DMS 273 (cell line): ENCODE measurements at regions not wholly inside any gene's neighbourhood (a gene's known extent, or its start where the extent isn't known, plus 50 kb on each side); places are given as distances from the start of the nearest gene placed in this dataset.
A peak's percentile ranks its signal among the peaks of the same experiment; 100 is the strongest.

ENCODE experiments used
- DNase-seq: peaks from one replicate; lab custom pipeline; 2025; ENCODE audit not compliant: unreplicated experiment; lab: John Stamatoyannopoulos, UW

- DNase-seq, result no peak
Observed at GRCh38 chr7:1372671-1373379, 86.4 kb downstream of the MICALL2 start.

DNA sequence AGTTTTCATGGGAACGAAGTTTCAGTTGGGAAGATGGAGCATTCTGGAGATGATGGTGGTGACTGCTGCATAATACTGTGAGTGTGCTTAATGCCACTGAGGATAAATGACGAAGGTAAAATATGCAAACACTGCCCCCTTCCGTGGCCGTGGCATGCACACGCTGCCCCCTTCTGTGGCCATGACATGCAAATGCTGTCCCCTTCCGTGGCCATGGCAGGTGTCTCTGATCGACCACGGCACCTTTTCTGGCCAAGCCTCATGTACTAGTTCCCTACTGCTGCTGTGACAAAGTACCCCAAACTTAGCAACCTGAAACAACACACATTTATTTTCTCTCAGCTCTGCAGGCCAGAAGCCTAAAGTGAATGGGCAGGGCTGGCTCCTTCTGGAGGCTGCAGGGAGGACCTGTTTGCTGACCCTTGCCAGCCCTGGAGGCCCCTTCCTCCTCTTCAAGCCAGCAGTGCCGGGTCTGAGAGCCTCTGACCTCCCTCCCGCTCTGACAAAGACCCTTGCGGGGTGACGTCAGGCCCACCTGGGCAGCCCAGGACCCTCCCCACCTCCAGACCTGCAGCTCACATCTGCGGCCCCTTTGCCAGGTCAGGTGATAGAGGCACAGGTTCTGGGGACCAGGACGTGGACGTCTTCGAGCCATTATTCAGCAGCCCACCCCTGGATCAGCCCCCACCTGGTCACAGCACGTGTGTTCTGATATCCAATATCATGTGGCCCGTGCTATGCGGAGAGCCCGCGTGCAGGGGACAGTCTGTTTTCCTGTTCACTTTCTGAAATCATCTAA is 82.0 kb downstream of the MICALL2 start:
- peak; percentile 51 for DNase-seq

DNA sequence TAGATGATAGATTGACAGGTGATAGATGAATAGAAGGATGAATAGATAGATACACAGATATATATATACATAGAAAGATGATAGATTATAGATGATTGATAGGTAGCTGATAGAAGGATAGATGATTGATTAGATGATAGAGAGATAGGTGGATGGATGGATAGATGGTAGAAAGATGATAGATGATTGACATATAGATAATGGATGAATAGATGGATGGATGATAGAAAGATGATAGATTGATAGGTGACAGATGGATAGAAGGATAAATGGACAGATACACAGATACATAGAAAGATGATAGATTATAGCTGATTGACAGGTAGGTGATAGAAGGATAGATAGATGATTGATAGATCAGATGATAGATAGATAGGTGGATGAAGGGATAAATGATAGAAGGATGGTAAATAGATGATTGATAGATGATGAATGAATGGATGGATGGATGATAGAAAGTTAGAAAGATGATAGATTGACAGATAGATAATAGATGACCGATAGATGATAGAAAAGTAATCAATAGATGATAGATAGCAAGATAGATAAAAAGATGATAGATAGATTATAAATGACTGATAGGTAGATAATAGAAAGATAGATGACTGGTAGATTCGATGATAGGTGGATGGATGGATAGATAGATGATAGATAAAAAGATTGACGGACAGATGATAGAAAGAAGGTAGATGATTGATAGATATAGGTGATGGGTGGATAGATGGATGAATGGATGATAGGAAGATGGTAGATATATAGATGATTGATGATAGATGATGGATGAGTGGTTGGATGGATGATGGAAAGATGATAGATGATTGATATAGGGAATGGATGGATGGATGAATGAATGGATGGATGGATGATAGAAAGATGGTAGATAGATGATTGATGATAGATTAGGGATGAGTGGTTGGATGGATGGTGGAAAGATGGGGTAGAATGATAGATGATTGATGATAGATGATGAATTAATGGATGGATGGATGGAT is 80.4 kb downstream of the MICALL2 start:
- DNase-seq, result no peak

- no peak for DNase-seq
Observed at GRCh38 chr7:1380231-1380815, 78.9 kb downstream of the MICALL2 start.

DNA sequence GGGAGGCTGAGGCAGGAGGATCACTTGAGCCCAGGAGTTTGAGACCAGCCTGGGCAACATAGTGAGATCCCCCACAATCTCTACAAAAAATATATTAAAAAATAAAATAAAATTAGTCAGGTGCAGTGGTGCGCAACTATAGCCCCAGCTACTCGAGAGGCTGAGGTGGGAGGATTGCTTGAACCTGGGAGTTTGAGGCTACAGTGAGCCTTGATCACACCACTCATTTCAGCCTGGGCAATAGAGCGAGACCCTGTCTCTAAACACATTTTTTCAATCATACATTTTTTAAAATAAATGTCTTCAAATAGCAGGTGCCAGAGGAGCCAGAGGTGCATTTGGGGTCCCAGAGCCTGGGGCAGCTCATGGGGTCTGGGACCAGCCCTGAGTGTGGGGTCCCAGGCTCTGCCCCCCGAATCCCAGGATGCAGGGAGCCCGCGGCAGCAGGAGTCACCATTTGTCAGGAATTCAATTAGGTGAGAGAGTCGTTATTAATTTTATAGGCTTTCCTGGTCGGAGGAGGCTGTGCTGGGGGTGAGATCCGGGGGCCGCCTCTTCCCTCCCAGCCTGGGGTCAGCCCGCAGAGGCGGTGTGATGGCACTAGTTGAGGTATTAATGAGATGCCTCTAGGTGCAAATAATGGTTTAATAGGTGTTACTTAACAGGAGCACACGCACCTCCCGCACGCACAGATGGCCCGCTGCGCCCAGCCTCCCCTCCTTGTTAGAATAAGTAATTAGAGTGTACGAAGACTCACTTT is 78.3 kb downstream of the MICALL2 start:
- DNase-seq, result peak; percentile 57

DNA sequence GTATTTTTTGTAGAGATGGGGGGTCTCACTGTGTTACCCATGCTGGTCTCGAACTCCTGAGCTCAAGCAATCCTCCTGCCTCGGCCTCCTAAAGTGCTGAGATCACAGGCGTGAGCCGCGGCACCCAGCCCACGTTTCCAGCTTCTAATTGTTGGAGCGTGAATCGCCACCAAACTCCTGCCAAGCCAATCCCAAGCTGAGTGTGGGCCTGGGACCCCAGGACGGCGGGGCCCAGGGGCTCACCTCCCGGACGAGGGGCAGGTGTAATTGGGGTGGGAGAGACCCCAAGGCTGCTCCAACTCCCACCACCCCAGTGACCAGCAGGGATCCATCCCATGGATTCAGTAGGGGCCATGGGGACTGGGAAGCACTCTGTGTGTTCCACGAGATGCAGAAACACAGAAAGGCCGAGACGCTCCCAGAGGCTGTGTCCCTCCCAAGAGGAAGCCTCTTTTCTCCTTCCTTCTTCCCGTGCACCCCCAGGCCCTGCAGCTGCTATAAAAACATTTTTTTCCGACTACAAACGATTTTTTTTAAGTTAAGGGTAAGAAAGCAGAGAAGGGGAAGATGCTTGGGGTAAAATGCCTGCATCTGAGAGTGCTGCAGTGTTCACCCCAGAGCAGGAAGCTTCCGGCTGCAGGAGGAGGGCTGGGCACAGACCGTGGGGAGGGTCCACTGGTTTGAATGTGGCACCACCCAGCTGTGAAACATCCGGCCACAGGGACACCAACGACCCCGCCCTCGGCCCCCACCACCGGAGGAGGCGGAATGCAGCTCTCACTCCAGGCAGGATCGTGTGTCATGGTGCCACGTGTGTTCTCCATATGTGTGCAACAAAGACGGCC is 76.5 kb downstream of the MICALL2 start:
- DNase-seq, result no peak

GRCh38 chr7:1383398-1384112 is 75.7 kb downstream of the MICALL2 start:
- DNase-seq, result no peak

DNA sequence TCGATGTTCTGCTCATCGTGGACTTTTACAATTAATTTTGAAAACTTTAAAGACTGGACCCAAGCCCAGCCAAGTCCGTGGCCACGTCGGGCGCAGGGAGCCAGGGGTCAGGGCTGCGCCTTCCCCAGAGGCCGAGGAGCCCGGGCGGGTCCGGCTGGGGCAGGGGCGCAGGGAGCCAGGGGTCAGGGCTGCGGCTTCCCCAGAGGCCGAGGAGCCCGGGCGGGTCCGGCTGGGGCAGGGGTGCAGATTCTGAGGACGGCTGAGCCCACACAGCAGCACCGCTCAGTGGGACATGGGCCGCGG is 75.2 kb downstream of the MICALL2 start:
- DNase-seq, result no peak
